ENCODE measurements at regions not wholly inside any gene's neighbourhood (a gene's known extent, or its start where the extent isn't known, plus 50 kb on each side); places are given as distances from the start of the nearest gene placed in this dataset.

GRCh38 chr6:92271091-92271490, 1148.3 kb downstream of the EPHA7 start:
- no peaks in the 10 kb centered on the region for H3K4me1 ChIP-seq
- ATAC-seq (no peak), DNase-seq (no peak)
- H3K36me3 ChIP-seq = no peaks in the 10 kb centered on the region
- intact Hi-C loops (cut with DNase I) = no loop called here
- no peak overlapping the region for H3K27ac ChIP-seq
- H3K9me3 ChIP-seq = no peaks in the 10 kb centered on the region
- no peak overlapping the region for H3K4me3 ChIP-seq
- TF ChIP-seq CTCF (IDR thresholded peaks at IDR 0.05) = no peak
- H3K27me3 ChIP-seq = no peaks in the 10 kb centered on the region

GRCh38 chr6:92270365-92270764, 1149.0 kb downstream of the EPHA7 start:
- Histone ChIP-seq H3K9me3 (no peaks in the 10 kb centered on the region), H3K36me3 (no peaks in the 10 kb centered on the region), H3K27ac (no peak overlapping the region), H3K27me3 (no peaks in the 10 kb centered on the region), H3K4me3 (no peak overlapping the region), H3K4me1 (no peaks in the 10 kb centered on the region)
- DNase-seq = no peak
- intact Hi-C loops (cut with DNase I) = no loop called here
- no peak for ATAC-seq
- TF ChIP-seq CTCF (IDR thresholded peaks at IDR 0.05) = no peak

GRCh38 chr6:92267335-92267734, 1152.0 kb downstream of the EPHA7 start:
- intact Hi-C loops (cut with DNase I) = no loop called here
- H3K36me3 ChIP-seq = no peaks in the 10 kb centered on the region
- no peaks in the 10 kb centered on the region for H3K9me3 ChIP-seq
- no peak for TF ChIP-seq CTCF (IDR thresholded peaks at IDR 0.05)
- H3K27ac ChIP-seq = no peak overlapping the region
- H3K27me3 ChIP-seq = no peaks in the 10 kb centered on the region
- ATAC-seq = no peak
- H3K4me1 ChIP-seq = no peaks in the 10 kb centered on the region
- no peak for DNase-seq
- H3K4me3 ChIP-seq = no peak overlapping the region

- Histone ChIP-seq H3K27me3 (no peaks in the 10 kb centered on the region), H3K9me3 (no peaks in the 10 kb centered on the region), H3K4me3 (no peak overlapping the region), H3K36me3 (no peaks in the 10 kb centered on the region), H3K27ac (no peak overlapping the region), H3K4me1 (no peaks in the 10 kb centered on the region)
- intact Hi-C loops (cut with DNase I) = no loop called here
- no peak for ATAC-seq
- TF ChIP-seq CTCF (IDR thresholded peaks at IDR 0.05) = no peak
- DNase-seq = no peak
These were observed 1155.5 kb downstream of the EPHA7 start for GRCh38 chr6:92263864-92264263.

- no peak for TF ChIP-seq CTCF (IDR thresholded peaks at IDR 0.05)
- DNase-seq (no peak), ATAC-seq (no peak)
- Histone ChIP-seq H3K9me3 (no peaks in the 10 kb centered on the region), H3K4me3 (no peak overlapping the region), H3K27me3 (no peaks in the 10 kb centered on the region), H3K27ac (no peak overlapping the region), H3K36me3 (no peaks in the 10 kb centered on the region), H3K4me1 (no peaks in the 10 kb centered on the region)
- intact Hi-C loops (cut with DNase I) = no loop called here
These were observed 1160.2 kb downstream of the EPHA7 start for GRCh38 chr6:92259171-92259570.

GRCh38 chr6:92243315-92243714, 1176.0 kb downstream of the EPHA7 start:
- H3K27ac ChIP-seq = no peak overlapping the region
- intact Hi-C loops (cut with DNase I) = no loop called here
- H3K27me3 ChIP-seq = no peaks in the 10 kb centered on the region
- H3K4me3 ChIP-seq = no peak overlapping the region
- no peak for ATAC-seq
- H3K9me3 ChIP-seq = no peaks in the 10 kb centered on the region
- no peaks in the 10 kb centered on the region for H3K36me3 ChIP-seq
- no peaks in the 10 kb centered on the region for H3K4me1 ChIP-seq
- DNase-seq = no peak
- no peak for TF ChIP-seq CTCF (IDR thresholded peaks at IDR 0.05)

Data from upper lobe of right lung (tissue), 1 donor.